SK-N-SH (cell line): ENCODE measurements at regions not wholly inside any gene's neighbourhood (a gene's known extent, or its start where the extent isn't known, plus 50 kb on each side); places are given as distances from the start of the nearest gene placed in this dataset.

ENCODE experiments used
- EP300 ChIP-seq, 2 experiments: IDR thresholded peaks; 2 replicates each; pipeline versions ENCODE4 v1.4.0 to v1.6.1; 2012; ENCODE audit warnings: borderline replicate concordance in 1 of 2, low read depth in 1 of 2, low read length in 1 of 2
- FOXM1 ChIP-seq: IDR thresholded peaks from 2 replicates; pipeline ENCODE4 v1.4.0; 2012; ENCODE audit warnings: low read depth, mild to moderate bottlenecking
- MXI1 ChIP-seq: IDR thresholded peaks from 2 replicates; pipeline ENCODE4 v1.6.1; 2012; ENCODE audit warnings: mild to moderate bottlenecking, low read depth, low read length, improper control_type of control experiment
- NFIC ChIP-seq: IDR thresholded peaks from 2 replicates; pipeline ENCODE4 v1.4.0; 2012; ENCODE audit warnings: borderline replicate concordance
- POLR2AphosphoS5 ChIP-seq: IDR thresholded peaks from 2 replicates; pipeline ENCODE4 v1.6.1; 2012; ENCODE audit warnings: low read depth, low read length
- TF ChIP-seq, protein P1 (sequence below): fragments of 200-600 bp; sonication (generic); IDR thresholded peaks from 2 replicates; pipeline ENCODE4 v1.6.1; 2017; ENCODE audit warnings: antibody characterized with exemption, mild to moderate bottlenecking, moderate library complexity
- TF ChIP-seq, protein P2 (sequence below): IDR thresholded peaks from 2 replicates; pipeline ENCODE4; 2012

DNA sequence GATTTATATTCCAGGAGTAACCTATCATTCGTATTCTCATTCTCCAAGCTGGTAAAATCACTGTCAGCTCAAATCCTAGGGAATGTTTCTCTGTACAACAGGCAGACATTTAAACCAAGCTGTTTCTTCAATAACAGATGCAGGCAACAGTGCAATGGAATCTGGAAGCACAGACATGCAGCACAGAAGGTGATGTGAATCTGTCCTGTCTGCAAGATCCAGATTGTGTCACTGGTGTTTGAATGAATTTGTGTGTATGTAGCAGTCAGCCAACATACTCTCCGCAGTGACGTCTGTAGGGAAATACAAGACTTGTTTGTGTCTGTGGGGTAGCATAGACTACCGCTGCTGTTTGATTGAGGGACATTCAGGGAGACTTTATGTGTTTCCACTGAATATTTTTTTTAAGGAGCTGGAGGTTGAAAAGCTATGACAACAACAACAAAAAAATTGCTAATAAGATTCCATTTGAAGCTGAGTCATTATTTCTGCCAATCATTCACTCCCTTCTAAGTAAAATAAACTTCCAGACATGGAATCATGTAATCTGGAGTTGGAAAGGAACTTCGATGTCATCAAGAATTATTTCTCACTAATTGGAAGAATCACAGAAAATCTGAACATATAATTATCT, 122.9 kb upstream of the MYO3A start:
- TF ChIP-seq, protein P1, sequence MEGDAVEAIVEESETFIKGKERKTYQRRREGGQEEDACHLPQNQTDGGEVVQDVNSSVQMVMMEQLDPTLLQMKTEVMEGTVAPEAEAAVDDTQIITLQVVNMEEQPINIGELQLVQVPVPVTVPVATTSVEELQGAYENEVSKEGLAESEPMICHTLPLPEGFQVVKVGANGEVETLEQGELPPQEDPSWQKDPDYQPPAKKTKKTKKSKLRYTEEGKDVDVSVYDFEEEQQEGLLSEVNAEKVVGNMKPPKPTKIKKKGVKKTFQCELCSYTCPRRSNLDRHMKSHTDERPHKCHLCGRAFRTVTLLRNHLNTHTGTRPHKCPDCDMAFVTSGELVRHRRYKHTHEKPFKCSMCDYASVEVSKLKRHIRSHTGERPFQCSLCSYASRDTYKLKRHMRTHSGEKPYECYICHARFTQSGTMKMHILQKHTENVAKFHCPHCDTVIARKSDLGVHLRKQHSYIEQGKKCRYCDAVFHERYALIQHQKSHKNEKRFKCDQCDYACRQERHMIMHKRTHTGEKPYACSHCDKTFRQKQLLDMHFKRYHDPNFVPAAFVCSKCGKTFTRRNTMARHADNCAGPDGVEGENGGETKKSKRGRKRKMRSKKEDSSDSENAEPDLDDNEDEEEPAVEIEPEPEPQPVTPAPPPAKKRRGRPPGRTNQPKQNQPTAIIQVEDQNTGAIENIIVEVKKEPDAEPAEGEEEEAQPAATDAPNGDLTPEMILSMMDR = no peak
- TF ChIP-seq, protein P2, sequence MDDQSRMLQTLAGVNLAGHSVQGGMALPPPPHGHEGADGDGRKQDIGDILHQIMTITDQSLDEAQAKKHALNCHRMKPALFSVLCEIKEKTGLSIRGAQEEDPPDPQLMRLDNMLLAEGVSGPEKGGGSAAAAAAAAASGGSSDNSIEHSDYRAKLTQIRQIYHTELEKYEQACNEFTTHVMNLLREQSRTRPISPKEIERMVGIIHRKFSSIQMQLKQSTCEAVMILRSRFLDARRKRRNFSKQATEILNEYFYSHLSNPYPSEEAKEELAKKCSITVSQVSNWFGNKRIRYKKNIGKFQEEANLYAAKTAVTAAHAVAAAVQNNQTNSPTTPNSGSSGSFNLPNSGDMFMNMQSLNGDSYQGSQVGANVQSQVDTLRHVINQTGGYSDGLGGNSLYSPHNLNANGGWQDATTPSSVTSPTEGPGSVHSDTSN = no peak
- no peak for TF ChIP-seq POLR2AphosphoS5
- TF ChIP-seq NFIC = no peak
- TF ChIP-seq FOXM1 = no peak
- no peak for TF ChIP-seq MXI1
- TF ChIP-seq EP300 (IDR thresholded peaks at IDR 0.05; ENCODE audit: borderline replicate concordance in 1 of 2, low read depth in 1 of 2, low read length in 1 of 2) = no peak
